Fibroblast of skin of right quadriceps (primary cell): ENCODE measurements at regions not wholly inside any gene's neighbourhood (a gene's known extent, or its start where the extent isn't known, plus 50 kb on each side); places are given as distances from the start of the nearest gene placed in this dataset.

Experiments
- DNase-seq: peaks from one replicate; pipeline ENCODE4 v3.0.0-alpha.2; 2013

- DNase-seq = no peak
These were observed 354.3 kb downstream of the KLF12 start for GRCh38 chr13:73779881-73780280.

GRCh38 chr13:73778242-73778864 is 355.9 kb downstream of the KLF12 start:
- no peak for DNase-seq

- DNase-seq = no peak
These were observed 357.1 kb downstream of the KLF12 start for GRCh38 chr13:73777134-73777533.

GRCh38 chr13:73776151-73776785 is 357.9 kb downstream of the KLF12 start:
- no peak for DNase-seq

- no peak for DNase-seq
These were observed 361.0 kb downstream of the KLF12 start for GRCh38 chr13:73773168-73773549.

- DNase-seq = no peak
These were observed 361.6 kb downstream of the KLF12 start for GRCh38 chr13:73772449-73773167.

GRCh38 chr13:73767747-73768315 is 366.4 kb downstream of the KLF12 start:
- DNase-seq = no peak

GRCh38 chr13:73767191-73767741 is 366.9 kb downstream of the KLF12 start:
- DNase-seq = peak; percentile 29

GRCh38 chr13:73765651-73766384 is 368.4 kb downstream of the KLF12 start:
- peak; percentile 81 for DNase-seq

GRCh38 chr13:73759434-73759833 is 374.8 kb downstream of the KLF12 start:
- no peak for DNase-seq

- DNase-seq = peak; percentile 76
These were observed 376.5 kb downstream of the KLF12 start for GRCh38 chr13:73757481-73758233.

GRCh38 chr13:73754727-73755292 is 379.4 kb downstream of the KLF12 start:
- peak; percentile 70 for DNase-seq

GRCh38 chr13:73754241-73754640 is 380.0 kb downstream of the KLF12 start:
- no peak for DNase-seq

- DNase-seq = no peak
These were observed 382.9 kb downstream of the KLF12 start for GRCh38 chr13:73751290-73751689.

GRCh38 chr13:73748404-73748803 is 385.8 kb downstream of the KLF12 start:
- no peak for DNase-seq

GRCh38 chr13:73745190-73745589 is 389.0 kb downstream of the KLF12 start:
- DNase-seq = no peak

- DNase-seq = no peak
These were observed 391.2 kb downstream of the KLF12 start for GRCh38 chr13:73742982-73743381.

- DNase-seq = no peak
These were observed 392.5 kb downstream of the KLF12 start for GRCh38 chr13:73741742-73742141.

- no peak for DNase-seq
These were observed 393.1 kb downstream of the KLF12 start for GRCh38 chr13:73741111-73741510.

GRCh38 chr13:73740666-73741065 is 393.5 kb downstream of the KLF12 start:
- peak; percentile 11 for DNase-seq

- no peak for DNase-seq
These were observed 394.8 kb downstream of the KLF12 start for GRCh38 chr13:73739394-73739793.

GRCh38 chr13:73738626-73739025 is 395.6 kb downstream of the KLF12 start:
- no peak for DNase-seq
